ENCODE measurements at regions not wholly inside any gene's neighbourhood (a gene's known extent, or its start where the extent isn't known, plus 50 kb on each side); places are given as distances from the start of the nearest gene placed in this dataset.
"Not testable (repeated sequence)": the region's sequence is repeated elsewhere in the genome, so short reads cannot be mapped to it uniquely, and the experiment has no call there.

- H3K4me3 ChIP-seq (ENCODE audit: extremely low read depth, insufficient read depth, low read length, poor library complexity, severe bottlenecking): no peak overlapping the region
- peaks cover 20% of the 10 kb centered on the region for H3K9me3 ChIP-seq (ENCODE audit: control insufficient read depth, low read length)
- H3K27ac ChIP-seq (ENCODE audit: low read depth, low read length, severe bottlenecking): peak overlapping the region; percentile 78
- H3K4me1 ChIP-seq (ENCODE audit: control insufficient read depth, insufficient read depth, low read length, poor library complexity, severe bottlenecking): peaks cover 25% of the 10 kb centered on the region
- H3K36me3 ChIP-seq (ENCODE audit: control insufficient read depth, insufficient read depth, low read length): no peaks in the 10 kb centered on the region
- WGBS, 2 experiments (ENCODE audit: insufficient coverage in 2 of 2): 68 to 81% methylated on average over 4 to 6 of the region's 7 CpGs
These were observed 297.3 kb upstream of the LYZL1 start for GRCh38 chr10:28991333-28992270.

- H3K4me1 ChIP-seq (ENCODE audit: control insufficient read depth, insufficient read depth, low read length, poor library complexity, severe bottlenecking): peaks cover 18% of the 10 kb centered on the region
- no peak overlapping the region for H3K4me3 ChIP-seq (ENCODE audit: extremely low read depth, insufficient read depth, low read length, poor library complexity, severe bottlenecking)
- no peaks in the 10 kb centered on the region for H3K36me3 ChIP-seq (ENCODE audit: control insufficient read depth, insufficient read depth, low read length)
- H3K9me3 ChIP-seq (ENCODE audit: control insufficient read depth, low read length): peaks cover 20% of the 10 kb centered on the region
- 80 to 88% methylated on average over 6 to 7 of the region's 8 CpGs for WGBS, 2 experiments (ENCODE audit: insufficient coverage in 2 of 2)
- no peak overlapping the region for H3K27ac ChIP-seq (ENCODE audit: low read depth, low read length, severe bottlenecking)
These were observed 295.8 kb upstream of the LYZL1 start for GRCh38 chr10:28993056-28993455.

- no peak overlapping the region for H3K27ac ChIP-seq (ENCODE audit: low read depth, low read length, severe bottlenecking)
- 100% methylated on average over 1 of the region's 1 CpG; no CpG with 5 or more reads in 1 of the 2 experiments for WGBS, 2 experiments (ENCODE audit: insufficient coverage in 2 of 2)
- peaks cover 18% of the 10 kb centered on the region for H3K4me1 ChIP-seq (ENCODE audit: control insufficient read depth, insufficient read depth, low read length, poor library complexity, severe bottlenecking)
- peaks cover 20% of the 10 kb centered on the region for H3K9me3 ChIP-seq (ENCODE audit: control insufficient read depth, low read length)
- no peaks in the 10 kb centered on the region for H3K36me3 ChIP-seq (ENCODE audit: control insufficient read depth, insufficient read depth, low read length)
- no peak overlapping the region for H3K4me3 ChIP-seq (ENCODE audit: extremely low read depth, insufficient read depth, low read length, poor library complexity, severe bottlenecking)
These were observed 295.0 kb upstream of the LYZL1 start for GRCh38 chr10:28993861-28994260.

- H3K4me3 ChIP-seq (ENCODE audit: extremely low read depth, insufficient read depth, low read length, poor library complexity, severe bottlenecking); H3K36me3 ChIP-seq (ENCODE audit: control insufficient read depth, insufficient read depth, low read length); H3K27ac ChIP-seq (ENCODE audit: low read depth, low read length, severe bottlenecking): not testable (repeated sequence)
- WGBS, 2 experiments (ENCODE audit: insufficient coverage in 2 of 2): no CpG with 5 or more reads among the region's 5 CpGs
- Histone ChIP-seq H3K9me3 (ENCODE audit: control insufficient read depth, low read length) (peaks cover 20% of the 10 kb centered on the region), H3K4me1 (ENCODE audit: control insufficient read depth, insufficient read depth, low read length, poor library complexity, severe bottlenecking) (peaks cover 18% of the 10 kb centered on the region)
These were observed 294.1 kb upstream of the LYZL1 start for GRCh38 chr10:28994802-28995201.

- Histone ChIP-seq H3K9me3 (ENCODE audit: control insufficient read depth, low read length) (peaks cover 20% of the 10 kb centered on the region), H3K4me3 (ENCODE audit: extremely low read depth, insufficient read depth, low read length, poor library complexity, severe bottlenecking) (no peak overlapping the region), H3K27ac (ENCODE audit: low read depth, low read length, severe bottlenecking) (no peak overlapping the region), H3K4me1 (ENCODE audit: control insufficient read depth, insufficient read depth, low read length, poor library complexity, severe bottlenecking) (peaks cover 13% of the 10 kb centered on the region), H3K36me3 (ENCODE audit: control insufficient read depth, insufficient read depth, low read length) (no peaks in the 10 kb centered on the region)
- WGBS, 2 experiments (ENCODE audit: insufficient coverage in 2 of 2): 100% methylated on average over 3 to 4 of the region's 4 CpGs
These were observed 293.4 kb upstream of the LYZL1 start for GRCh38 chr10:28995497-28995896.

- Histone ChIP-seq H3K9me3 (ENCODE audit: control insufficient read depth, low read length) (peaks cover 20% of the 10 kb centered on the region), H3K4me1 (ENCODE audit: control insufficient read depth, insufficient read depth, low read length, poor library complexity, severe bottlenecking) (peaks cover 5% of the 10 kb centered on the region), H3K36me3 (ENCODE audit: control insufficient read depth, insufficient read depth, low read length) (no peaks in the 10 kb centered on the region), H3K27ac (ENCODE audit: low read depth, low read length, severe bottlenecking) (no peak overlapping the region), H3K4me3 (ENCODE audit: extremely low read depth, insufficient read depth, low read length, poor library complexity, severe bottlenecking) (no peak overlapping the region)
- WGBS, 2 experiments (ENCODE audit: insufficient coverage in 2 of 2): 87 to 100% methylated on average over 3 of the region's 6 CpGs
These were observed 292.5 kb upstream of the LYZL1 start for GRCh38 chr10:28996345-28996744.

GRCh38 chr10:28996947-28997551 is 291.8 kb upstream of the LYZL1 start:
- no peak overlapping the region for H3K27ac ChIP-seq (ENCODE audit: low read depth, low read length, severe bottlenecking)
- peaks cover 3% of the 10 kb centered on the region for H3K4me1 ChIP-seq (ENCODE audit: control insufficient read depth, insufficient read depth, low read length, poor library complexity, severe bottlenecking)
- 90 to 92% methylated on average over 4 to 5 of the region's 6 CpGs for WGBS, 2 experiments (ENCODE audit: insufficient coverage in 2 of 2)

GRCh38 chr10:28997734-28998133 is 291.1 kb upstream of the LYZL1 start:
- Histone ChIP-seq H3K27ac (ENCODE audit: low read depth, low read length, severe bottlenecking) (no peak overlapping the region), H3K4me3 (ENCODE audit: extremely low read depth, insufficient read depth, low read length, poor library complexity, severe bottlenecking) (no peak overlapping the region), H3K9me3 (ENCODE audit: control insufficient read depth, low read length) (peaks cover 20% of the 10 kb centered on the region), H3K4me1 (ENCODE audit: control insufficient read depth, insufficient read depth, low read length, poor library complexity, severe bottlenecking) (peaks cover 3% of the 10 kb centered on the region), H3K36me3 (ENCODE audit: control insufficient read depth, insufficient read depth, low read length) (no peaks in the 10 kb centered on the region)
- WGBS, 2 experiments (ENCODE audit: insufficient coverage in 2 of 2): 96 to 98% methylated on average over 6 of the region's 6 CpGs

More at GRCh38 chr10:28996947-28997551, 291.8 kb upstream of the LYZL1 start:
- H3K4me3 ChIP-seq (ENCODE audit: extremely low read depth, insufficient read depth, low read length, poor library complexity, severe bottlenecking): no peak overlapping the region
- no peaks in the 10 kb centered on the region for H3K36me3 ChIP-seq (ENCODE audit: control insufficient read depth, insufficient read depth, low read length)
- peaks cover 20% of the 10 kb centered on the region for H3K9me3 ChIP-seq (ENCODE audit: control insufficient read depth, low read length)

- WGBS, 2 experiments (ENCODE audit: insufficient coverage in 2 of 2): 98 to 99% methylated on average over 6 of the region's 6 CpGs
- no peaks in the 10 kb centered on the region for H3K36me3 ChIP-seq (ENCODE audit: control insufficient read depth, insufficient read depth, low read length)
- H3K4me1 ChIP-seq (ENCODE audit: control insufficient read depth, insufficient read depth, low read length, poor library complexity, severe bottlenecking): peaks cover 3% of the 10 kb centered on the region
- no peak overlapping the region for H3K27ac ChIP-seq (ENCODE audit: low read depth, low read length, severe bottlenecking)
- peaks cover 3% of the 10 kb centered on the region for H3K9me3 ChIP-seq (ENCODE audit: control insufficient read depth, low read length)
- no peak overlapping the region for H3K4me3 ChIP-seq (ENCODE audit: extremely low read depth, insufficient read depth, low read length, poor library complexity, severe bottlenecking)
These were observed 287.1 kb upstream of the LYZL1 start for GRCh38 chr10:29001801-29002200.

GRCh38 chr10:29003014-29003413 is 285.9 kb upstream of the LYZL1 start:
- not testable (repeated sequence) for H3K4me3 ChIP-seq (ENCODE audit: extremely low read depth, insufficient read depth, low read length, poor library complexity, severe bottlenecking); H3K27ac ChIP-seq (ENCODE audit: low read depth, low read length, severe bottlenecking); H3K4me1 ChIP-seq (ENCODE audit: control insufficient read depth, insufficient read depth, low read length, poor library complexity, severe bottlenecking); H3K36me3 ChIP-seq (ENCODE audit: control insufficient read depth, insufficient read depth, low read length); H3K9me3 ChIP-seq (ENCODE audit: control insufficient read depth, low read length)
- WGBS, 2 experiments (ENCODE audit: insufficient coverage in 2 of 2): 93 to 95% methylated on average over 4 to 5 of the region's 5 CpGs

- Histone ChIP-seq H3K36me3 (ENCODE audit: control insufficient read depth, insufficient read depth, low read length) (no peaks in the 10 kb centered on the region), H3K4me3 (ENCODE audit: extremely low read depth, insufficient read depth, low read length, poor library complexity, severe bottlenecking) (no peak overlapping the region), H3K9me3 (ENCODE audit: control insufficient read depth, low read length) (peaks cover 10% of the 10 kb centered on the region), H3K4me1 (ENCODE audit: control insufficient read depth, insufficient read depth, low read length, poor library complexity, severe bottlenecking) (peaks cover 9% of the 10 kb centered on the region), H3K27ac (ENCODE audit: low read depth, low read length, severe bottlenecking) (no peak overlapping the region)
- 78% methylated on average over 5 to 6 of the region's 8 CpGs for WGBS, 2 experiments (ENCODE audit: insufficient coverage in 2 of 2)
These were observed 282.9 kb upstream of the LYZL1 start for GRCh38 chr10:29005988-29006387.
